Liver (tissue), 3 donors: ENCODE measurements at regions not wholly inside any gene's neighbourhood (a gene's known extent, or its start where the extent isn't known, plus 50 kb on each side); places are given as distances from the start of the nearest gene placed in this dataset.

ENCODE experiments used
- CTCF ChIP-seq: fragments of 150-350 bp; IDR thresholded peaks from 2 replicates; pipeline ENCODE4 v1.5.1; 2017; ENCODE audit warnings: improper control_type of control experiment, low read depth, low read length; ENCODE audit not compliant: missing input control
- MAX ChIP-seq: IDR thresholded peaks from 2 replicates; pipeline ENCODE4 v1.6.1; 2016; ENCODE audit warnings: antibody characterized with exemption
- NR2F2 ChIP-seq: IDR thresholded peaks from 2 replicates; pipeline ENCODE4 v1.6.1; 2016; ENCODE audit warnings: antibody characterized with exemption
- SP1 ChIP-seq: IDR thresholded peaks from 2 replicates; pipeline ENCODE4 v1.6.1; 2018; ENCODE audit warnings: antibody characterized with exemption, mild to moderate bottlenecking
- ZBTB33 ChIP-seq: IDR thresholded peaks from 2 replicates; pipeline ENCODE4 v1.6.1; 2016; ENCODE audit warnings: antibody characterized with exemption
- donor health status: healthy.
- donor health status: healthy.

GRCh38 chr15:81469154-81469553 lies 95.1 kb upstream of the TMC3 start:
- TF ChIP-seq CTCF = no peak
- no peak for TF ChIP-seq SP1
- no peak for TF ChIP-seq MAX
- no peak for TF ChIP-seq NR2F2
- no peak for TF ChIP-seq ZBTB33
